Heart right ventricle (tissue), 16 donors: ENCODE measurements at regions not wholly inside any gene's neighbourhood (a gene's known extent, or its start where the extent isn't known, plus 50 kb on each side); places are given as distances from the start of the nearest gene placed in this dataset.

Experiments
- ATAC-seq, 8 donors: fragments of 200-7000 bp; cut with Tn5 transposase; one replicate each; pipeline ENCODE4 v1.9.1; 2020; ENCODE audit warnings: mild to moderate bottlenecking in 8 of 8, moderate library complexity in 8 of 8, moderate number of reproducible peaks in 1 of 8
- DNase-seq, 2 donors: peaks; one replicate each; pipeline ENCODE4 v3.0.0-alpha.2; 2020
- H3K27ac ChIP-seq, 10 donors: fragments of 200-600 bp; sonication (generic) in 2 of 10; one replicate each; pipeline versions ENCODE4 v1.5.0 to v1.8.0; 2020 to 2022; ENCODE audit warnings: mild to moderate bottlenecking in 3 of 10
- H3K27me3 ChIP-seq, 7 donors: fragments of 200-600 bp; one replicate each; pipeline ENCODE4 v1.8.0; 2021 to 2022; ENCODE audit warnings: mild to moderate bottlenecking in 2 of 7
- H3K36me3 ChIP-seq, 9 donors: fragments of 200-600 bp; sonication (generic) in 1 of 9; one replicate each; pipeline versions ENCODE4 v1.5.0 to v1.8.0; 2020 to 2022; ENCODE audit warnings: mild to moderate bottlenecking in 2 of 9
- H3K4me1 ChIP-seq, 9 donors: fragments of 200-600 bp; sonication (generic) in 1 of 9; one replicate each; pipeline versions ENCODE4 v1.5.0 to v1.8.0; 2020 to 2022; ENCODE audit warnings: mild to moderate bottlenecking in 4 of 9
- H3K4me3 ChIP-seq, 10 donors: fragments of 200-600 bp; sonication (generic) in 2 of 10; one replicate each; pipeline versions ENCODE4 v1.5.0 to v1.8.0; 2020 to 2022; ENCODE audit warnings: mild to moderate bottlenecking in 7 of 10, moderate library complexity in 2 of 10
- H3K9me3 ChIP-seq, 11 donors: fragments of 200-600 bp in 10 of 11; sonication (generic) in 2 of 11; one replicate each; pipeline versions ENCODE4 v1.5.0 to v1.8.0; 2013 to 2022; ENCODE audit warnings: mild to moderate bottlenecking in 2 of 11, control low read depth in 1 of 11, moderate library complexity in 1 of 11
- WGBS, 2 donors: extraction: QIAGEN DNeasy Blood & Tissue Kit; methylation state at CpG; one replicate each; pipeline ENCODE4 v1.1.7; 2013; ENCODE audit warnings: inconsistent platforms in 1 of 2; 5-methylcytosine and 5-hydroxymethylcytosine counted together
- intact Hi-C, 10 donors: fragments of 100-400 bp; cut with DNase I; formaldehyde crosslinking; loops; one replicate each; pipeline versions ENCODE4 v1.11.1 to v1.14.2; 2022
- TF ChIP-seq, protein P1 (sequence below), 9 donors: fragments of 200-600 bp; sonication (generic) in 2 of 9; IDR thresholded peaks; one replicate each; pipeline versions ENCODE4 v1.5.0 to v1.8.0; 2021 to 2022; ENCODE audit warnings: antibody characterized with exemption in 9 of 9, mild to moderate bottlenecking in 5 of 9, moderate library complexity in 1 of 9
- donor health status: Arrhythmogenic right ventricular cardiomyopathy.
- donor health status: ischemic (EF 13 %, LVEDD 7.1; RV severe dilation, severe dysfunction).
- donor health status: healthy with polysubstance abuse.
- donor health status: DM: no; HTN: yes; CAD: no.
- donor health status: DM: no; HTN: no; CAD: no.
- donor health status: ischemic (EF 25% LVEDD 6.9; RV normal size, moderate dysfunction).
- donor health status: ischemic (EF 25% LVEDD 5.7; RV mildly dilated, moderate dysfunction).
- donor health status: healthy.
- donor health status: DM: yes; HTN: yes; CAD: no.
- donor health status: Ischemic cardiomyopathy.
- donor health status: ischemic (EF 35%, LVEDD 5.7; RV mildly dilated, moderate dysfunction).
- donor health status: nonischemic (EF 11% LVEDD 7.7; RV severe dilation, severe dysfunction).
- donor health status: DM: yes; HTN: yes; CAD: no.
- donor health status: PGD.
- donor health status: ischemic (EF 29% LVEDD 5.4; RV normal size, mild dysfunction).
- donor health status: nonischemic (EF 23%, LVEDD 6.1; RV moderate dilation, normal function).

DNA sequence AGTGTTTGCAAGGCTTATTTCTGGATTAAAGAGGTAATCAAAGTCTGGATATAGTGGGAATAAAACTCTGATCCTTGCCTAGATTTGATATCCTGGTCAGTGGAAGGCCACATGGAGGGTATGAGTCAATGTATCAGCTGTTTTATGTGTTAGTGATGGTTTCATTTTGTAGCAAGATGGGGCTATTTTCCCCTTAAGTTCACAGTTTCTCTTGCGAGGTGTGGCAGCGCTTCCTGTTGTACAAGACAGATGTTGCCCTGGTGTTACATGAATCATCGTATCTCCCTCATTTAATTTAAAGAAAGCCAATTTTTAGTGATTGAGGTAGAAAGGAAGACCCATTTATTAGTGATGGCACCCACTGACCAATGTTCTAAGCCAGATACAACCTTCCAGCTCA lies 220.2 kb downstream of the DUSP10 start:
- TF ChIP-seq, protein P1, sequence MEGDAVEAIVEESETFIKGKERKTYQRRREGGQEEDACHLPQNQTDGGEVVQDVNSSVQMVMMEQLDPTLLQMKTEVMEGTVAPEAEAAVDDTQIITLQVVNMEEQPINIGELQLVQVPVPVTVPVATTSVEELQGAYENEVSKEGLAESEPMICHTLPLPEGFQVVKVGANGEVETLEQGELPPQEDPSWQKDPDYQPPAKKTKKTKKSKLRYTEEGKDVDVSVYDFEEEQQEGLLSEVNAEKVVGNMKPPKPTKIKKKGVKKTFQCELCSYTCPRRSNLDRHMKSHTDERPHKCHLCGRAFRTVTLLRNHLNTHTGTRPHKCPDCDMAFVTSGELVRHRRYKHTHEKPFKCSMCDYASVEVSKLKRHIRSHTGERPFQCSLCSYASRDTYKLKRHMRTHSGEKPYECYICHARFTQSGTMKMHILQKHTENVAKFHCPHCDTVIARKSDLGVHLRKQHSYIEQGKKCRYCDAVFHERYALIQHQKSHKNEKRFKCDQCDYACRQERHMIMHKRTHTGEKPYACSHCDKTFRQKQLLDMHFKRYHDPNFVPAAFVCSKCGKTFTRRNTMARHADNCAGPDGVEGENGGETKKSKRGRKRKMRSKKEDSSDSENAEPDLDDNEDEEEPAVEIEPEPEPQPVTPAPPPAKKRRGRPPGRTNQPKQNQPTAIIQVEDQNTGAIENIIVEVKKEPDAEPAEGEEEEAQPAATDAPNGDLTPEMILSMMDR (IDR thresholded peaks at IDR 0.05) = no peak
- intact Hi-C loops = no loop called here
- H3K4me1 ChIP-seq = no peaks in the 10 kb centered on the region
- no peak overlapping the region for H3K27ac ChIP-seq
- ATAC-seq (no peak), DNase-seq (no peak)
- 86 to 87% methylated on average over 3 of the region's 3 CpGs for WGBS, 2 donors
- peaks cover 0 to 5% (median 0%) of the 10 kb centered on the region in 7 donors for H3K27me3 ChIP-seq
- H3K4me3 ChIP-seq = no peak overlapping the region
- H3K36me3 ChIP-seq = no peaks in the 10 kb centered on the region
- H3K9me3 ChIP-seq = no peaks in the 10 kb centered on the region

DNA sequence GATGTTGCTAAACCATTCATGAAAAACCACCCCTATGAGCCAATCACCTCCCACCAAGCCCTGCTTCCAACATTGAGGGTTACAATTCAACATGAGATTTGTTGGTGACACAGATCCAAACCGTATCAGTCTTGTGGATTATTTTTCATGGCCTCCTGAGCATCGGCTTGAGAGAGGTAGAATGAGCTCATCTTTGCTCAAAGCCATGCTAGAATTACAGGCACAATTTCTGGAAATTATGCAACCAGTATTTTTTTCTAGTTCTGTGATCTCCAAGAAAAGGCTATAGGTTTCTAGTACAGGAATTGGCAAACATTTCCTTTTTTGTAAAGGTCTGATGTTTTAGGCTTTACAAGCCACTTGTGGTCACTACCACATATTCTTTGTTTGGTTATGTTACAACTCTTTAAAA lies 219.4 kb downstream of the DUSP10 start:
- intact Hi-C loops = no loop called here
- Histone ChIP-seq H3K4me3 (no peak overlapping the region), H3K4me1 (no peaks in the 10 kb centered on the region), H3K27ac (no peak overlapping the region), H3K36me3 (no peaks in the 10 kb centered on the region), H3K27me3 (peaks cover 0 to 5% (median 0%) of the 10 kb centered on the region in 7 donors), H3K9me3 (no peaks in the 10 kb centered on the region)
- DNase-seq (no peak), ATAC-seq (no peak)
- TF ChIP-seq, protein P1 (IDR thresholded peaks at IDR 0.05) = no peak
- 87 to 97% methylated on average over 2 of the region's 2 CpGs for WGBS, 2 donors

DNA sequence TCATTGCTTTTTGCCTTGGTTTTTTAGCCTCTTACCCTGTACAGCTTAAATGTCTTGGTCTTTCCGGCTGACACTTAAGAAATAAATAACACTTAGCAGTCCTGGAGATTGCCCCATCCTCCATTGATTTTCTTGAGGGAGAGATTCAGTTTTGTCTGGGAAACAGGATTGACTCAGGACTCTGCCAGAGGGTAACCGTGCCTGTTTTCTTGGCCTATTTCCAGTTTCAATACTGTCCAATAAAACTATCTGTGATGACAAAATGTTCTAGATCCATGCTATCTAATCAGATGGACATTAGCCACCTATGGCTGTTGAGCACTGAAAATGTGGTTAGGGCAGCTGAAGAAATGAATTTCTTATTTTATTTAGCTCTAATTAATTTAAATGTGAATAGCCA lies 216.1 kb downstream of the DUSP10 start:
- DNase-seq (no peak), ATAC-seq (no peak)
- Histone ChIP-seq H3K9me3 (no peaks in the 10 kb centered on the region), H3K36me3 (no peaks in the 10 kb centered on the region), H3K27ac (no peak overlapping the region), H3K27me3 (peaks cover 0 to 5% (median 0%) of the 10 kb centered on the region in 7 donors), H3K4me3 (no peak overlapping the region), H3K4me1 (no peaks in the 10 kb centered on the region)
- WGBS, 2 donors = 64 to 71% methylated on average over 2 of the region's 2 CpGs
- TF ChIP-seq, protein P1 (IDR thresholded peaks at IDR 0.05) = no peak
- intact Hi-C loops = no loop called here

DNA sequence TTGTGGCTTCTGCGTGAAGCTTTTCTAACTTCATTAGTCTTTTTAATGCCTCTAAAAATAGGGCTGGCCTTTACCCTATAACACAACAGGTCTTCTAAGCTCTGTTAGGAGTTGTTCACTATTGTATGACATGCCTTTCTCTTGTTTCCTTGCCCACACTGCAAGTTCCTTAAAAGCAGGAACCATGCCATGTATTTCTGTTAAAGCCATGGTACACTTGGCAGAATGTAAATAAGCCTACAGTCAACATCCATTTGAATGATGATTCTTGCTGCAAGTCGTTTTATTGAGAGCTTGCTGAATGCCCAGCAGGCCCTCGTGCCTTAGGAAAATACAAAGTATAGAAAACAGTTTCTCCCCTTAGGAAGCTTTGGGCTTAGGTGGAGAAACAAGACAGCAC lies 214.6 kb downstream of the DUSP10 start:
- DNase-seq = no peak
- no peak overlapping the region for H3K4me3 ChIP-seq
- H3K27ac ChIP-seq = no peak overlapping the region
- H3K4me1 ChIP-seq = no peaks in the 10 kb centered on the region
- WGBS, 2 donors = 75 to 81% methylated on average over 3 of the region's 3 CpGs
- H3K36me3 ChIP-seq = no peaks in the 10 kb centered on the region
- ATAC-seq = no peak
- TF ChIP-seq, protein P1 (IDR thresholded peaks at IDR 0.05) = no peak
- H3K27me3 ChIP-seq = peaks cover 0 to 5% (median 0%) of the 10 kb centered on the region in 7 donors
- intact Hi-C loops = no loop called here
- no peaks in the 10 kb centered on the region for H3K9me3 ChIP-seq
